Right ventricle myocardium inferior (tissue), 1 donor: ENCODE measurements at regions not wholly inside any gene's neighbourhood (a gene's known extent, or its start where the extent isn't known, plus 50 kb on each side); places are given as distances from the start of the nearest gene placed in this dataset.

Source experiments
- ATAC-seq: fragments of 200-7000 bp; cut with Tn5 transposase; one replicate; pipeline ENCODE4 v1.9.1; 2020; ENCODE audit warnings: mild to moderate bottlenecking, moderate library complexity
- DNase-seq: peaks from one replicate; pipeline ENCODE4 v3.0.0; 2021; ENCODE audit errors: missing footprints
- intact Hi-C: fragments of 100-400 bp; cut with DNase I; formaldehyde crosslinking; loops from one replicate; pipeline ENCODE4 v1.11.0; 2022
- donor health status: DM: no; HTN: yes; CAD: no; lungs with severe emphysema.

DNA sequence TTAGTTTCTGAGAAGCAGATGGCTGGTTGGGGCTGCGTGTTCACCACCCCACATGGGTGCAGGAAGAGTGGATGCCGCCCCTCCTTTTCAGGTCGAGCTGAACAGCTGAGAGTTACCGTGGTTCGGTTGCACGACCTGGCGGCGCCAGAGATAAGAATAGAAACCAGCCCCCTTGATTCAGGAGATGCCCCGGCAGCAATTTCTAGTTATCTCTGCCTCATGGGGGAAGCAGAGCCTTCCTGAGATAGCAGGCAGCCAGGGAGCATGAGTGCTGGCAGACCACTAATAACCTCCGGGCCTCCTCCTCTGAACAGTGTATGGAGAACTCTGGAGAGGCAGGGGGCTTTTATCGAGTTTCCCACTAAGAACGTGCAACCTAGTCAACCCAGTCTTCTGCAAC is 177.8 kb downstream of the NSG2 start:
- intact Hi-C loops = no loop called here
- no peak for DNase-seq
- no peak for ATAC-seq

GRCh38 chr5:174229068-174229467 is 183.6 kb downstream of the NSG2 start:
- no peak for ATAC-seq
- DNase-seq = no peak
- intact Hi-C loops = no loop called here

DNA sequence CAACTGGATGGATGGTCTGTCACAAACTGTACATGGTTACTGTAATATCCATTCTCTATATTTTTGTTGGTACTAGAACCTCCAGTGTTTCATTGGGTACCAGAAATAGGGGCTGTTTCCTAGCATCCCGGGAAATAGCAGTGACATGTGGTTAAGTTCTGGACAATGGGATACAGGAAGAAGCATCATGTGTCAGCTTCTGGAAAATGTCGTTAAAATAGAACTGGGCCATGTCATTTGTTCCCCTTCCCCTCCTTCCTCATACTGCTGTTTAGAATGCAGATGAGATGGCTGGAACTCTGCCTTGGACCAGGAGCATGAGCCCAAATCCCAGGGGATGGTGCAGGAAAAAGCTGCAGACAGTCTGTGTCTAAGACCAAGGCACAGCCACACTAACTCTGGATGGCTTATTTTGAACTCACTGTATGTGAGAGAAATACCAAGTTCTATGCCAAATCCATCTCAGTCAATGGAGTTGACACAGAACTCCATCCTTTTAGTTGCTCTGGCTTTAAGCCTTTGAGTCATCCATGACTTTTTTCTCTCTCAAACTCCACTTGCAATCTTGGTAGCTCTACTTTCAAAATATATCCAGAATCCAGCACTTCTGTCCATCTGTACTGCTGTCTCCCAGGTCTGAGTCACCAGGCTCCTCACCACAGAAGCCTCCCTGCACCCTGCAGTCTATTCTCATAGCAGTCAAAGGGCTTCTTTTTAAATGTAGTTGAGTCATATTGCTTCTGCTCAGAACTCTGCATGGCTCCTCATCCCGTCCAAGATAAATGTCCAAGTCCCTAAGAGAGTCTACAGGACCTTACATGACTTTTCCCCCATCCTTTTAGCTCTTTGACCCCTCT is 184.2 kb downstream of the NSG2 start:
- ATAC-seq = no peak
- DNase-seq = no peak
- intact Hi-C loops = no loop called here

DNA sequence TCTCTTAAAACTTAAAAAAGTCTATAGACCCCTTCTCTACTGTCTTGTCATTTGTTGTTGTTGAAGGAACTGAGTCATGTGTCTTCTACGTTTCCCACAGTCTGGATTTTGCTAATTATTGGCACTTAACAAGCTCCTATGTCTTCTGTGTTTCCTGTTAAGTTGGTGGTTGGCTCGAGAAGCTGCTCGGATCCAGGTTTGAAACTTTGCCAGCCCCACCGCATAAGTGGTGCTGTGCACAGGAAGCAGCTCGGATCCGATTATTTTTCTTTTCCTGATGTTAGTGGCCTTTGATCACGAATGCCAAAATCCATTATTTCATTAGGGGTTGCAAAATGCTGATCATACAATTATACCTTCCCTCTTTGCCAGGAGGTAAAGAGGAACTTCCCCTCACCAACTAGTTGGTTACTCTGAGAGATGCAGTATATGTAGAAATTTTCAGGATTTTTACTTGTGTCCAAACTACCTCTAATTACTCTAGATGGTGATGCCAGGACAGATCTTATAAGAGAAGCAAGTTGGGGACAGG is 186.5 kb downstream of the NSG2 start:
- intact Hi-C loops = no loop called here
- no peak for ATAC-seq
- no peak for DNase-seq

- ATAC-seq = no peak
- intact Hi-C loops = no loop called here
Measured at GRCh38 chr5:174234388-174234787, 188.9 kb downstream of the NSG2 start.

DNA sequence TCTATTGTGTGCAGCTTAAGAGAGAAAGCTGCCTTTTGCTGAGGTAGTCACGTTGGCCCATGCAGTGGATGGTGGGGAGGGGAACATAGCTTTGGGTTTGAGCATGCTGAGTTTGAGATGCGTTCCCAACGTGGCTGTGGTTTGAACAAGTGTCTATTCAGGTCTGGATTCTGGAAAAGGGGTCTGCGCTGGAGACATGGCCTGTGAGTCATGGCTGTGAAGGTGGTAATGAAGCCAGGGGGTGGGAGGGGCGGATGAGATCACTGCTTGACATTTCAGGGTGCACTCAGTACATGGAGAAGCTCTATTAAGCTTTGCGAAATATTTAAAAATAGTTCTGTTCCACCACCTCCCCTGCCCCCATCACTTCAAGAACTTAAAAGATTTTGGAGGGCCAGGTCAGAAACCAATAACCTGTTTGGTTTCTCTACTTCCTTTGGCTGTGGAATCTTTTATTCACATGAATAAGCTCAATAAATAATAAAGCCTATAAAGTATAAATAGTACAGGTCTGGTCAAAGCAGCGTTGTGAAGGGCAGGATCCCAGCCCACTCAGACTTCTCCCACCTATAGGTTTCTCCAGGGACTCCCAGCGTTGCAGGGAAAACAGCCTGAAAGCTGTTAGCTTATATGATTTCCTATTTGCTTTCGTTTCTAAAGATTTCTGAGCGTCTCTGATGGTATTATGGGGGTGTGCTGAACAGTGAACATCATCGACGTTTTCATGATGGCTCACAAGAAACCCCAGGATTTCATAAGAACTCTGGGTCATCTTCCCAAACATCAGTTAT is 189.9 kb downstream of the NSG2 start:
- ATAC-seq = no peak
- intact Hi-C loops = no loop called here
- no peak for DNase-seq

More at GRCh38 chr5:174234388-174234787, 188.9 kb downstream of the NSG2 start:
- DNase-seq = no peak

GRCh38 chr5:174236070-174236469 is 190.6 kb downstream of the NSG2 start:
- intact Hi-C loops = no loop called here
- DNase-seq (no peak), ATAC-seq (no peak)

DNA sequence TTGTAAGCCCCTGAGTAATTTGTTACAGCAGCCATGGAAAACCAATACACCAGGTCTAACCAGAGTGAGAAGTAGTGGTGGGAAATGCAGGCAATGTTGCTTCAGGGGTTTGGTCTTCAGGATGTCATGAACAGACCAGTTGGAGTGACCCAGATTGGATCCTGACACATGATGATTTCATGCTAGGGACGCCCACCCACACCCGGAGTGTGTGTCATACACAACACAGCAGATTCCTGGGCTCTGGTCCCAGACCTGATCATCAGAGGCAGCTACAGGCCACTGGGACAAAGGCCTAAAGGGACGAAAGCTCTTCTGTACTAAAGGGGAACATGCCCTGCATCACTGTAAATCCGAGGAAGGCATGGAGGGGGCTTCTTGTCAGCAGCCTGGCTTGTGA is 194.2 kb downstream of the NSG2 start:
- no peak for ATAC-seq
- intact Hi-C loops = no loop called here

DNA sequence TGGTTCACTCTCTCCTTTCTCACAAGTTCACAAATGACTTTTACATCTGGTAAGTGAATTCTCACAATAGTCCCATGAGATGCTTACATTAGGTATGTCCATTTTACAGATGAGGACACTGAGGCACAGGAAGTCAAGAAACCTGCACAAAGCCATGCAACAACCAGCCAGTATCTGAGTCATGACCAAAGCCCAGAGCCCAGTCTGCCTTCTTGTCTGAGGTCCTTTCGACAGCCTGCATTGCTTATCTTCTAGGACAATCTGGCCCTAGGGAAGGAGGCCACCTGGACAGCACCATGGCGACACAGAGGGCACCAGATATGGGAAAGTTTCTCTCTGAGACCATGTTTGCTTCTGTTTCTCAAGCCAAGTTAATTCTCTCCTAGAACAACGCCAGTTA is 197.1 kb downstream of the NSG2 start:
- DNase-seq = no peak
- intact Hi-C loops = no loop called here
- ATAC-seq = no peak

More for the DNA sequence above, 194.2 kb downstream of the NSG2 start:
- no peak for DNase-seq

GRCh38 chr5:174243904-174244303 is 198.4 kb downstream of the NSG2 start:
- intact Hi-C loops = no loop called here
- ATAC-seq (no peak), DNase-seq (no peak)

- DNase-seq (no peak), ATAC-seq (no peak)
- intact Hi-C loops = no loop called here
Measured at GRCh38 chr5:174245516-174246075, 200.1 kb downstream of the NSG2 start.

DNA sequence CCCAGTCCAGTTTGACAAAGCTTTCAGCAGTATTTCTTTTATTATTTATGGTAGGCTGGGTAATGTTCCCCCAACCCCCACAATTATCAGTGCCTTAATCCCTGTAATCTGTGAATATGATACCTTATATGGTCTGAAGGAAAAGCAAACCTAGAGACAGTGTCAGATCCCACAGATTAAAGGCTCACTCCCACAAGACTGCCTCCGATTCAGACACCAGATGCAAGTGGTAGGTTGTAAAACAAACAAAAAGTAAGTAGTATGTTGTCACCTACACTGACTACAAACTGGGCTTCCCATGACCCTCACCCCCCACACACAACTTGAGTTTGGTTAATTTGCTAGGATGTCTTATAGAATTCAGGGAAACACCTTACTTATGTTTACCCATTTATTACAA is 201.2 kb downstream of the NSG2 start:
- no peak for ATAC-seq
- DNase-seq = no peak
- intact Hi-C loops = no loop called here

DNA sequence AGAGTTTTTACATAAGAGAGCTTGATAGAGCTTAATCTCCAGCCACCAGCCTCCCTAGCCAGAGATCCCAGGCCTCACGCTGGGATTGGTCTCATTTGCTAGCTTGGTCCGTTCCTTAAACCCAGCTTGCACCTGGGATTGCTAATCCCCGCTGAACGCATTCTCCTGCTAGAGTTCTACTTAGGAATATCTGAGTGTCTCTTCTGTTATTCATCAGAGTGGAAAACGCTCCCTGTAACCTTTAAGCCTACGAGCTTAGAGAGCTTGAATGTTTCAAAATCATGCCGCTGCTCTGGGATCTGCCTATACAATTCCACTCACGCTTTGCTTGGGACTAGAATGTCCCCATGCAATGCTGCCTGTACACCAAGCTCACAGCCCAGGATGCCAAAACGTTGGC is 201.8 kb downstream of the NSG2 start:
- DNase-seq (no peak), ATAC-seq (no peak)
- intact Hi-C loops = no loop called here

DNA sequence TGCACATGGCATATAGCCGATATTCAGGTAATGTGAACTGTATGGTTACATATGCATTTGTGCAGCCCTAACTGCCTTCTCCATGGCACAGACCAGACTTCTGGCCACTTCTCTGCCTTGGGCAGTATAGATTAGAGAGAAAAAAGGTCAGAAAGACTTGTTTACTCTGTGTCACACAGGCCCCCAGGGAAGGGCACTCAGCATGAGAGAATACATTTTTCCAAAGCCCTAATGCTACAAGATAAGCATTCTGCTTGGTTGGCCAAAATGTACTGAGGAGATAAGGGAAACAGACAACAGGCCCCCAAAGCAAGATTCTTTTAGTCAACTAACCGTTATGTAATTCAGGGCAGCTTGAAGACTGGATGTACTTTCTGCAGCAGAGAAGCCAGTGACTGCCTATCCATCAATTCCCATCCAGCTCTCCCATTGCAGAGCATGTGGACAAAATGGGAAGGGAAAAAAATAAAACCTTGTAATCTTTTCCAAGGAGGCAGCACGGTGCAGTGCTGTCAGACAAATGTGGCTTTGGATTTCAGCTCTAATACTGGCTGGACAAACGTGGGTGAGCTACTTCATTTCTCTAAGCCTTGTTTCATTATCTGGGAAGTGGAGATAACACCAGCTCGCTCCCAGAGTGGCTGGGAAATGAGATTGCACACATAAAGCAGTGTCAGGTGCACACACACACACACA is 205.9 kb downstream of the NSG2 start:
- intact Hi-C loops = no loop called here

GRCh38 chr5:174252121-174252520 is 206.6 kb downstream of the NSG2 start:
- intact Hi-C loops = no loop called here
- no peak for ATAC-seq
- no peak for DNase-seq

More for the DNA sequence above, 205.9 kb downstream of the NSG2 start:
- no peak for ATAC-seq
- DNase-seq = no peak

DNA sequence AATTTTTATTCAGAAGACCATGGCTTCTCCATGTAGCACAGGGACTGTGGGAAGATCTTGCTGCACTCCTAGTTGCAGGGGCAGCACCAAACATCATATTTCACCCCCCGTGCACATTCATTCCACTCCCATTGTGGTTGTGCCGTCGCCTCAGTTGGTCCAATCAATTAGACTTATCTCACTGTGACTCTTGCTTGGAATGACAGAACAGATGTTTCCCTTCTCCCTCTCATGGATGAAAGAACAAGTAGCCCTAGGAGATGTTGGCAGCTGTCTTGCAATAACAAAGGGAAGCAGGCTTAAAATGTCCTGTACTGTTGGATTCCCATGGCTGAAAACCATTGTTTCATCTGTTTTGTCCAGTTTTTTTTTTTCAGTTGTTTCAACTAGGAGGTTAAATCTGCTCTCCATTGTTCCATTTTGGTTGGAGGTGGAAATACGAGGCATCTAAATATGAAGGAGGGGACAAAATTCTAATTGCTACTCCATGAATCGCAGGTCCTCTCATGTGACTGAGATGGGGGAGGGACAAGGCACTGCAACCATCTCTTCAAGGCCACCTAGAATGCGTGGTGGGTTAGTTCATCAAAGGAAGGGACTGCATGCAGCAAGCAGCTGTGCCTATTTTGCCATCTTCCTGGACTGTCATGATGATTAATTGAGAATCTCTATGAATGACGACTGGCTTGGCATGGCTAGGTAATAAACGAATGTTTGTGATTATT is 214.4 kb downstream of the NSG2 start:
- intact Hi-C loops = no loop called here
- no peak for ATAC-seq
- DNase-seq = no peak

DNA sequence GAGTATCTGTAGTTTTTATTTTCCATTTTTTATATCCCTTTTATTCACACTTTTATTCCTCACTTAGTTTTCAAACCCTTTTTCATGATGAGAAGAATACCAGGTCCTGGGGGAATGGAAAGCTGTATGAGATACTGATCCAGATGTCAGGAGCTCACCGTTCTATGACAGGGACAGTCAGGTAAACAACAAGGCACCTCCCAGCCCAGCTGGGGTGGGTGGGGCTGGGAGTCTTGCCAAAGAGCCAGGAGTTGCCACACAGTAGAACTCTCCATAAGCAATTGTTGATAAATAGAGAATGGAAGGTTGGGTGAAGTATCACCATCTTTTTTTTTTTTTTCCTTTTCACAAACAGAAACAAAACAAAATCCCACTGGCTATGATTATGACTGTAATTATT is 225.8 kb downstream of the NSG2 start:
- no peak for DNase-seq
- ATAC-seq = no peak
- intact Hi-C loops = no loop called here

GRCh38 chr5:174272671-174273070 is 227.2 kb downstream of the NSG2 start:
- intact Hi-C loops = no loop called here
- ATAC-seq (no peak), DNase-seq (no peak)
